ENCODE measurements at regions not wholly inside any gene's neighbourhood (a gene's known extent, or its start where the extent isn't known, plus 50 kb on each side); places are given as distances from the start of the nearest gene placed in this dataset.

DNA sequence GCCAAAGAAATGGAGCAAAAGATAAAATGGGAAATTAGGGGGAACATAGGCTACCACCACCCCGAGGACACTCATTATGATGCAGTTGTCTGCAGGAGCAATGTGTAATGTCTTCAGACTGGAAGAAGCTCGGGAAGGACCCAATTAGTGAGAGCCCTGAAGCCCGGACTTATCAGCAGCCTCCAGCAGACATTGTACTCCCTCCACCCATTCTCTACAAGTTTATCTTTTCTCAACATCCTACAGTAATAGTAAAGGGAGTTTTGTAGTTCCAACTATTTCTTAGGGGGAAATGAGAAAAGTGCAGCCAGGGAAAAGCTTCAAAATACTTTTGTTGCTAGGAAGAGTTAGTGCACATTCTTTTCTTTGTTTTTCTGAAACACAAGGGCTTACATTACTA lies 657.3 kb upstream of the COBL start:
- H3K27me3 Mint-ChIP-seq (ENCODE audit: insufficient read depth, unreplicated experiment): no peaks in the 10 kb centered on the region
- BruUV-seq (replicated peaks): no TSS peak
- ChIA-PET POLR2A (no interaction called here), CTCF (no interaction called here)
- Histone ChIP-seq H3K4me1 (no peaks in the 10 kb centered on the region), H3K9me3 (no peaks in the 10 kb centered on the region), H3K4me3 (ENCODE audit: low read depth, low read length) (no peak overlapping the region), H3K36me3 (ENCODE audit: control insufficient read depth, insufficient read depth, low read length) (no peaks in the 10 kb centered on the region), H3K27me3 (replicated peaks; ENCODE audit: control insufficient read depth, insufficient read depth, low read length) (no peaks in the 10 kb centered on the region)
- intact Hi-C loops (cut with micrococcal nuclease; ENCODE audit: unreplicated experiment): no loop called here
- H3K4me1 Mint-ChIP-seq (ENCODE audit: low read depth, unreplicated experiment): no peaks in the 10 kb centered on the region
- H3K36me3 Mint-ChIP-seq (ENCODE audit: insufficient read depth, unreplicated experiment): no peaks in the 10 kb centered on the region
- peaks cover 10% of the 10 kb centered on the region for H3K9me3 Mint-ChIP-seq (ENCODE audit: unreplicated experiment)
- no peak for DNase-seq
- H3K4me3 Mint-ChIP-seq (ENCODE audit: unreplicated experiment): no peak overlapping the region
- TF ChIP-seq, protein P1, sequence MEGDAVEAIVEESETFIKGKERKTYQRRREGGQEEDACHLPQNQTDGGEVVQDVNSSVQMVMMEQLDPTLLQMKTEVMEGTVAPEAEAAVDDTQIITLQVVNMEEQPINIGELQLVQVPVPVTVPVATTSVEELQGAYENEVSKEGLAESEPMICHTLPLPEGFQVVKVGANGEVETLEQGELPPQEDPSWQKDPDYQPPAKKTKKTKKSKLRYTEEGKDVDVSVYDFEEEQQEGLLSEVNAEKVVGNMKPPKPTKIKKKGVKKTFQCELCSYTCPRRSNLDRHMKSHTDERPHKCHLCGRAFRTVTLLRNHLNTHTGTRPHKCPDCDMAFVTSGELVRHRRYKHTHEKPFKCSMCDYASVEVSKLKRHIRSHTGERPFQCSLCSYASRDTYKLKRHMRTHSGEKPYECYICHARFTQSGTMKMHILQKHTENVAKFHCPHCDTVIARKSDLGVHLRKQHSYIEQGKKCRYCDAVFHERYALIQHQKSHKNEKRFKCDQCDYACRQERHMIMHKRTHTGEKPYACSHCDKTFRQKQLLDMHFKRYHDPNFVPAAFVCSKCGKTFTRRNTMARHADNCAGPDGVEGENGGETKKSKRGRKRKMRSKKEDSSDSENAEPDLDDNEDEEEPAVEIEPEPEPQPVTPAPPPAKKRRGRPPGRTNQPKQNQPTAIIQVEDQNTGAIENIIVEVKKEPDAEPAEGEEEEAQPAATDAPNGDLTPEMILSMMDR (IDR thresholded peaks at IDR 0.05; ENCODE audit: insufficient read depth in 1 of 2, low read depth in 1 of 2, low read length in 1 of 2, severe bottlenecking in 1 of 2, unreplicated experiment in 1 of 2): no peak
- no peak overlapping the region for H3K27ac Mint-ChIP-seq (ENCODE audit: unreplicated experiment)

DNA sequence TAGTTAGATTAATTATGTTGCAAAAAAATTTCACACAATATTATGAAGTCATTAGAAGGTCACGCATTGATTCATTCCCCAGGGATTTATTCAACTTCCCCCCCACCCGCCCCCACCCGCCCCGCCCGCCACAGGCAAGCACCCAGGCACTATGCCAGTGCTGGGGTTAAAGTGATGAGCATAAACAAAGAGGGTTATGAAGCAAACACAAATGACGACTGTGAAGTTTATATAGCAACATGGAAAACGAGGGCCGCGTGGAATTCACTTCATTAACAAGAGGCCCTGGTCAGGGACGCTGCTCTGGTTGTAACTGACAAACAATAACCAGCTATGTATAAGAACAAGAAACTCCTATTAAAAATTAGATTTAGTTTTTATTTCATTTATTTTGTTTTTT lies 656.5 kb upstream of the COBL start:
- Histone ChIP-seq H3K4me1 (no peaks in the 10 kb centered on the region), H3K36me3 (ENCODE audit: control insufficient read depth, insufficient read depth, low read length) (no peaks in the 10 kb centered on the region), H3K9me3 (no peaks in the 10 kb centered on the region), H3K27me3 (replicated peaks; ENCODE audit: control insufficient read depth, insufficient read depth, low read length) (no peaks in the 10 kb centered on the region), H3K4me3 (ENCODE audit: low read depth, low read length) (no peak overlapping the region)
- Mint-ChIP-seq H3K36me3 (ENCODE audit: insufficient read depth, unreplicated experiment) (no peaks in the 10 kb centered on the region), H3K4me1 (ENCODE audit: low read depth, unreplicated experiment) (no peaks in the 10 kb centered on the region), H3K27ac (ENCODE audit: unreplicated experiment) (no peak overlapping the region), H3K27me3 (ENCODE audit: insufficient read depth, unreplicated experiment) (no peaks in the 10 kb centered on the region), H3K4me3 (ENCODE audit: unreplicated experiment) (no peak overlapping the region), H3K9me3 (ENCODE audit: unreplicated experiment) (peaks cover 10% of the 10 kb centered on the region)
- CTCF ChIA-PET: no interaction called here
- intact Hi-C loops (cut with micrococcal nuclease; ENCODE audit: unreplicated experiment): no loop called here
- no TSS peak for BruUV-seq (replicated peaks)
- DNase-seq: no peak
- POLR2A ChIA-PET: no interaction called here
- TF ChIP-seq, protein P1 (IDR thresholded peaks at IDR 0.05; ENCODE audit: insufficient read depth in 1 of 2, low read depth in 1 of 2, low read length in 1 of 2, severe bottlenecking in 1 of 2, unreplicated experiment in 1 of 2): no peak

DNA sequence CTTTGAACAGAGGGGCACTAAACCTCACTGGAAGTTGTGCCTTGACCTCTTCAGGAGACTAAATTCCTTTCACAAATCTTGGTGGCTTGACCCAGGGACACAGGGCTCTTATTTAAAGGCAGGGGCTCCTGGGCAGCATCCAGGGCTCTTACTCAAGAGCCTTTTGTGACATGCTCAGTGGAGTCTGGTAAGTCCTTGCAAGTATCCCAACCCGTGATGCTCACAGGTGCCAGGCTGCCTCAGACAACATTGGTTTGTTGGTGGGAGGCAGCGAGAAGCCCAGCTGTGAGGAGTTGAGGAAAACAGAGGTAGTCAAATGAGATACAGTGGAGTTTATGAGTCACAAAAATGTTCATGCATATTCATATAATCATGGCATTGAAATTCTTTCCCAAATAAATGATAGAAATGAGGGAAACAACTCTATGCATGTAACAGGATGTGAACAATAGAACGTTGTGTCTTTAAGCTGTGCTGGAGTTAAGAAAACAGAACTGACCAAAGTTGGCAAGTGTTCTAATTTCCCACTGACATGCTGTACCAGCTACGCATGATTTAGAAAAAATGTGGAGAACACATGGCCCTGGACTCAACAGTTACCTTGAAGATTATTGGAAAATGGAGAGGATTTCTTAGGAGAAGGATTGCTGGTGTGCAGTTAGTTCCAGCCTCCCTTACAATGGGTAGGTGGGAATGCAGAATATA lies 654.5 kb upstream of the COBL start:
- no TSS peak for BruUV-seq (replicated peaks)
- ChIA-PET POLR2A (no interaction called here), CTCF (no interaction called here)
- Histone ChIP-seq H3K36me3 (ENCODE audit: control insufficient read depth, insufficient read depth, low read length) (no peaks in the 10 kb centered on the region), H3K4me1 (no peaks in the 10 kb centered on the region), H3K27me3 (replicated peaks; ENCODE audit: control insufficient read depth, insufficient read depth, low read length) (no peaks in the 10 kb centered on the region), H3K4me3 (ENCODE audit: low read depth, low read length) (no peak overlapping the region), H3K9me3 (no peaks in the 10 kb centered on the region)
- no peaks in the 10 kb centered on the region for H3K36me3 Mint-ChIP-seq (ENCODE audit: insufficient read depth, unreplicated experiment)
- H3K27me3 Mint-ChIP-seq (ENCODE audit: insufficient read depth, unreplicated experiment): no peaks in the 10 kb centered on the region
- intact Hi-C loops (cut with micrococcal nuclease; ENCODE audit: unreplicated experiment): no loop called here
- TF ChIP-seq, protein P1 (IDR thresholded peaks at IDR 0.05; ENCODE audit: insufficient read depth in 1 of 2, low read depth in 1 of 2, low read length in 1 of 2, severe bottlenecking in 1 of 2, unreplicated experiment in 1 of 2): no peak
- no peak overlapping the region for H3K4me3 Mint-ChIP-seq (ENCODE audit: unreplicated experiment)
- no peaks in the 10 kb centered on the region for H3K4me1 Mint-ChIP-seq (ENCODE audit: low read depth, unreplicated experiment)
- H3K27ac Mint-ChIP-seq (ENCODE audit: unreplicated experiment): no peak overlapping the region
- no peak for DNase-seq
- H3K9me3 Mint-ChIP-seq (ENCODE audit: unreplicated experiment): peaks cover 10% of the 10 kb centered on the region

Data from Caco-2 (cell line).